Fibroblast of lung (primary cell): ENCODE measurements at regions not wholly inside any gene's neighbourhood (a gene's known extent, or its start where the extent isn't known, plus 50 kb on each side); places are given as distances from the start of the nearest gene placed in this dataset.

Source experiments
- CTCF ChIP-seq, 2 donors: IDR thresholded peaks in 1 of 2; conservative IDR thresholded peaks in 1 of 2; 1 replicate in 1 of 2; 2 replicates in 1 of 2; pipeline ENCODE4 v1.5.1; 2011 to 2012; ENCODE audit warnings: low read length in 2 of 2, control low read depth in 1 of 2, inconsistent platforms in 1 of 2, low read depth in 1 of 2, mild to moderate bottlenecking in 1 of 2
- EZH2 ChIP-seq: IDR thresholded peaks from 2 replicates; pipeline ENCODE4 v1.5.1; 2012; ENCODE audit warnings: low read length, control low read depth, mild to moderate bottlenecking; ENCODE audit errors: missing control alignments

- no peak for TF ChIP-seq CTCF (conservative IDR thresholded peaks at IDR 0.05 in 1 of 2, IDR thresholded peaks at IDR 0.05 in 1 of 2; ENCODE audit: low read depth in 1 of 2, low read length in 2 of 2)
- no peak for TF ChIP-seq EZH2
These were observed 579.4 kb upstream of the RIOK2 start for GRCh38 chr5:97762483-97762882.
